ENCODE measurements at regions not wholly inside any gene's neighbourhood (a gene's known extent, or its start where the extent isn't known, plus 50 kb on each side); places are given as distances from the start of the nearest gene placed in this dataset.
"Not testable (repeated sequence)": the region's sequence is repeated elsewhere in the genome, so short reads cannot be mapped to it uniquely, and the experiment has no call there.

DNA sequence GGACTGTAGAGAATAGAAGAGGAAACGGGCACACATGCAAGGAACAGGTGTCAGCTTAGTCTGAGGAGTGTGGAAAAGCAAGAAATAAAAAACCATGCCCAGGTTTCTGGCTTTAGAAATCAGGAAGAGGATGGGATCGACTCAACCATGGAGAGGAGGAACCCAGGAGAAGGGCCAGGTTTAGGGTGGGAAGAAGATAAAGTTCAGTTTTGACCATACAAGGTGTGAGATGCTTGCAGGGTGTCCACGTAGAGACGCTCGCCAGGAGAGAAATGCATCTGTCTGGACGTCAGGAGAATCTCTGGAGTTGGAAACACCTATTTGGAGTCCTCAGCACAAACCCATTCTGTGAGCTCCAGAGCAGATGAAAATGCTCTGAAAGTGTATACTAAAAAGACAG is 275.1 kb downstream of the CYRIA start:
- no peak for DNase-seq

- DNase-seq = no peak
Measured at GRCh38 chr2:16389611-16390010, 276.0 kb downstream of the CYRIA start.

- DNase-seq = not testable (repeated sequence)
Measured at GRCh38 chr2:16388199-16388830, 277.3 kb downstream of the CYRIA start.

DNA sequence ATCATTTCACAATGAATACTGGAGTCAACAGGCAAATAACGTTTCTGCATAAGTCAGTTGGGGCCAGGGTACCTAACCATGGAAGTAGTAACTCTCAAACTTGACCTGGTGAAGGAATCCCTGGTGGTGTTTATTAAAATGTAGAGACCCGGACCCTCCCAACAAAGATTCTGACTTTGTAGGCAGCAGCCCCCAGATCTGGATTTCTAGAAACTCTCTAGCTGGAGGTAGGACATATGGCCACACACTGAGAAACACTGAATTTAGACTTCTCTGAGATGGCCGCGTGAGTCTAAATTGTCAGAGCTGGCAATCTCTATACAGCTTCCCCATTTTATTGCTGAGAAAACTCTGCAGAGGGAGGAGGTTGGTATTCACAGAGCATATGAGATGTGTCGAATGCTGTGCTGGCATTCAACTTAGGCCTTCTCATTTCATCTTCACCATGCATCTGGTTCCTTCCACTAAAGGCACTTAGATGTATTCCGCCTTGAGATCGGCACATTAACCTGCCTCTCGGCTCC is 278.1 kb downstream of the CYRIA start:
- no peak for DNase-seq

DNA sequence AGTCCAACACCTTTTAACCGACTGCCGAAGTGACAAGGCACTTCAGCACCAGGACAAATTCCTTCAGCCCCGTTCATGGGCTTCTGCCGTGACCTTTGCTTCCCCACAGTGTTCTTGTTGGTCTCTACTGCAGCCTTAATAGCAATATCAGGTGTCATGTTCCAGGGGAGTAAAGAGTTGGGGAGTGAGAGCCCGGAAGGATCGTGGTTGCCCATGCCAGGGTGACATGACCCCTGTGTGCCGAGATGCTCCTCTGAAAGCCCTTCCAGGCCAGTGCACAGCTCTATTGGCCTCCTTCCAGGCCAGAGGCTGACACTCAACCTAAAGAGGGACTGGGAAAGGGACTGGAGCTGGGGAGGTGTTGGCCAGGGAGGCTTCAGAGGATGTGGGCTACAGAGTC is 279.2 kb downstream of the CYRIA start:
- DNase-seq = no peak

GRCh38 chr2:16386031-16386430 is 279.6 kb downstream of the CYRIA start:
- DNase-seq = no peak

DNA sequence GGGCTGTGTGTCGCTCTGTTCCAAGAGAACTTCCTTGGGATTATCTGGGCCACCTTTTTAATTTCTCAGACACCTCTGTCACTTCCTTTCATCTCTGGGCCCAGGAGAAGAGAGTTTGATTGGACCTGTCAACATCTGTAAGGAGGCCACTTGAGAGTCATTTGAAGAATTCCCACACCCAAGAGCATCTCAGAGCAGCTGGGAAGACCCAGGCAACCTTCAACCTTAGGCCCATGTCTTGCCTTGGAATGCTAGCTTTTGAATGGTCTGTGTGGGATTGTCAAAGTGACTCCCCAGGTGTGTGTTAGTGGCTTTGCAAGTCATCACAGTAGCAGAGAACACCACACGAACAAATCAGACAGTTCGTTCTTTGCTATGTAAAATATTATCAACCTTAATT is 280.3 kb downstream of the CYRIA start:
- no peak for DNase-seq

- no peak for DNase-seq
Measured at GRCh38 chr2:16383411-16383810, 282.2 kb downstream of the CYRIA start.

DNA sequence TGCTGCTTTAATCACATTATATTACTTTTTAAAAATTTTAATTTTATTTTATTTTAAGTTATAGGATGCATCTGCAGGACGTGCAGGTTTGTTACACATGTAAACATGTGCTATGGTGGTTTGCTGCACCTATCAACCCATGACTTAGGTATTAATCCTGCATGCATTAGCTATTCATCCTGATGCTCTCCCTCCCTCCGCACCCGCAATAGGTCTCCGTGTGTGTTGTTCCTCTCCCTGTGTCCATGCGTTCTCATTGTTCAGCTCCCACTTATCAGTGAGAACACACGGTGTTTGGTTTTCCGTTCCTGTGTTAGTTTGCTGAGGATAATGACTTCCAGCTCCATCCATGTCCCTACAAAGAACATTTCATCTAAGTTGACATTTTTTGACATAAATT is 283.2 kb downstream of the CYRIA start:
- DNase-seq = no peak

DNA sequence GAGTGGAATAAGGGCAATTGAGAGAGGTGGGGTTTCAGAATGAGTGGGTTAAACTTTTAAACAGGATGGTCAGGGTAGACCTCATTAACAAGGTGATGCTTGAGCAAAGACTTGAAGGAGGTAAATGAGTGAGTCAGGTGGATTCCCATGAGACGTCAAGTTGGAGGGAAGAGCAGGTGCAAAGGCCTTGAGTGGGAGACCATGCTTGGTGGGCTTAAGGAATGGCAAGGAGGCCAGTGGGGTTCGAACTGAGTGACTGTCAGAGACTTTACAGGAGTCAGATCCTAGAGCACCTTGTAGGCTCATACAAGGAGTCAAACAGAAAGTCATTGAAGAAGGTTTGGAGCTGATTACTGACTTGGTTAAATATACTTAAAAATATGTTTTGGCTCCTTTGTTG is 284.1 kb downstream of the CYRIA start:
- DNase-seq = no peak

DNA sequence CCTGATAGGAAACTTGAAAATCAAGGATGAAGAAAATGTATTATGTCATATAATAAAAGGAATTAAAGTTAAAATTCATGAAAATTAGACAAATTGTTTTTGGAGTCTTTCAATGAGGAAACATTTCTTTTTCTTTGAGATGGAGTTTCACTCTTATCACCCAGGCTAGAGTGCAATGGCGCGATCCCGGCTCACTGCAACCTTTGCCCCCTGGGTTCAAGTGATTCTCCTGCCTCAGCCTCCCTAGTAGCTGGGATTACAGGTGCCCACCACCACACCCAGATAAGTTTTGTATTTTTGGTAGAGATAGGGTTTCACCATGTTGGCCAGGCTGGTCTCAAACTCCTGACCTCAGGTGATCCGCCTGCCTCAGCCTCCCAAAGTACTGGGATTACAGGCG is 285.7 kb downstream of the CYRIA start:
- DNase-seq = not testable (repeated sequence)

DNA sequence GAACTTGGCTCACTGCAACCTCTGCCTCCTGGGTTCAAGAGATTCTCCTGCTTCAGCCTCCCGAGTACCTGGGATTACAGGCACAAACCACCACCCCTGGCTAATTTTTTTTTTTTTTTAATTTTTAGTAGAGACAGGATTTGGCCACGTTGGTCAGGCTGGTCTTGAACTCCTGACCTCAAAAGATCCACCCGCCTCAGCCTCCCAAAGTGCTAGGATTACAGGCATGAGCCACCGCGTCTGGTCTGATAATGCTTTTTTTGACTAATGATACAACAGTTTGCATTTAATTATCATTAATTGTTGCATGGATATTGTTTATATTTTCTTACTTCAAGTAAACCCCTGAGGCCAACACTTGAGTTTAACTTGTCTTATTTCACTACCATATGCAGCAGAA is 286.6 kb downstream of the CYRIA start:
- not testable (repeated sequence) for DNase-seq

GRCh38 chr2:16378031-16378430 is 287.6 kb downstream of the CYRIA start:
- DNase-seq = no peak

- DNase-seq = no peak
Measured at GRCh38 chr2:16375981-16376380, 289.7 kb downstream of the CYRIA start.

- DNase-seq = no peak
Measured at GRCh38 chr2:16375351-16375750, 290.3 kb downstream of the CYRIA start.

- no peak for DNase-seq
Measured at GRCh38 chr2:16374671-16375070, 291.0 kb downstream of the CYRIA start.

- no peak for DNase-seq
Measured at GRCh38 chr2:16373341-16373740, 292.3 kb downstream of the CYRIA start.

- DNase-seq = no peak
Measured at GRCh38 chr2:16371751-16372150, 293.9 kb downstream of the CYRIA start.

DNA sequence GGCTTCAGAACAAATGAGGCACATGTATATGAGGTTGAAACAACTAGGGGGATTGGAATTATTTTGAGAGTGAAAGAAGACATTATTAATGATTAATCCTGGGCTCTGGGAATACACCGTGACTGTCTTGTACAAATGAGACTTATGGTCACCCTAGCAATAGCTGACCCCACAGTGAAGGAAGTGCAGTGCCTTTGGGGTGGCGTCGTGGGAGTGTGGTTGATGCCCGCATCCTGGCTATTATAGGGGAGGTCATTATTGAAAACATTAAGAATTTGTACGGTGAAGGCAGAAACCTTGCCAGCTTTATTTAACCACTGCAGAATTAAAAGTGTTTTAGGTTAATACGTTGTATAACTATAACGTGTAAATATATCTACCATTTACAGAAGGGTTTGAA is 296.7 kb downstream of the CYRIA start:
- DNase-seq = no peak

GRCh38 chr2:16368328-16368727 is 297.3 kb downstream of the CYRIA start:
- DNase-seq = no peak

DNA sequence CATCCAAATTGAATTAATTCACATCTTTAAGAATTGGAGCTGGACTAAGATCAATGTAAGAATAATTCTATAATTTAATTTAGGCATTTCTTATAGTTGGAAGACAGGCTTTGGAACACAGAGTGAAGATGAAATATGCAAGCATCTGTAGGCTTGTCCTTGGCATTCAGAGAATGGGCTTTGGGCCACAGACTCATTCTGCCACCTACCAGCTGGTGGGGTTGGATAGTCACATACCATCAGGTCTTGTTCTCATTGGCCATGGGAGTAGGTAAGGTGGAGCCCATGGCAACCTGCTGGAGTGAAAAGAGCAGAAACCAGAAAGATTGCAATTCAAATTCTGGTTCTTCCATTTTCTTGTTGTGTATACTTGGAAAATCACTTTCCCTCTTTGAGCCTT is 300.3 kb downstream of the CYRIA start:
- DNase-seq = no peak

- DNase-seq = no peak
Measured at GRCh38 chr2:16363581-16363980, 302.1 kb downstream of the CYRIA start.

GRCh38 chr2:16362611-16363010 is 303.0 kb downstream of the CYRIA start:
- no peak for DNase-seq

- no peak for DNase-seq
Measured at GRCh38 chr2:16361261-16361995, 304.2 kb downstream of the CYRIA start.

GRCh38 chr2:16359961-16360360 is 305.7 kb downstream of the CYRIA start:
- DNase-seq = no peak

Data from NCI-H2227 treated with DMSO at 0.1 percent for 48 hours (cell line).